H9 (cell line): ENCODE measurements at regions not wholly inside any gene's neighbourhood (a gene's known extent, or its start where the extent isn't known, plus 50 kb on each side); places are given as distances from the start of the nearest gene placed in this dataset.

Source experiments
- DNase-seq: peaks from one replicate; pipeline ENCODE4 v3.0.0-alpha.2; 2017
- H2AFZ ChIP-seq: one replicate; pipeline ENCODE4 v1.6.1; 2013; ENCODE audit warnings: mild to moderate bottlenecking, low read length, control low read depth, moderate library complexity
- H2AK5ac ChIP-seq: 2 replicates; pipeline ENCODE4 v1.6.1; 2013; ENCODE audit warnings: low read length, control low read depth, mixed read lengths; ENCODE audit not compliant: insufficient read length
- H2BK120ac ChIP-seq: one replicate; pipeline ENCODE4 v1.6.1; 2013; ENCODE audit warnings: low read depth, mild to moderate bottlenecking, low read length, control low read depth, inconsistent platforms; ENCODE audit not compliant: poor library complexity, severe bottlenecking
- H2BK12ac ChIP-seq: 2 replicates; pipeline ENCODE4 v1.6.1; 2013; ENCODE audit warnings: low read length, control low read depth, mixed read lengths, low read depth; ENCODE audit not compliant: insufficient read length
- H2BK15ac ChIP-seq: 2 replicates; pipeline ENCODE4 v1.6.1; 2013; ENCODE audit warnings: low read depth, low read length, control low read depth
- H2BK20ac ChIP-seq: one replicate; pipeline ENCODE4 v1.6.1; 2013; ENCODE audit warnings: low read depth, mild to moderate bottlenecking, low read length, control low read depth, inconsistent platforms; ENCODE audit not compliant: poor library complexity, severe bottlenecking
- H2BK5ac ChIP-seq: 2 replicates; pipeline ENCODE4 v1.6.1; 2013; ENCODE audit warnings: low read length, control low read depth, mixed read lengths; ENCODE audit not compliant: insufficient read length
- H3K14ac ChIP-seq: 2 replicates; pipeline ENCODE4 v1.6.1; 2013; ENCODE audit warnings: low read length, control low read depth; ENCODE audit not compliant: insufficient read depth
- H3K18ac ChIP-seq: 2 replicates; pipeline ENCODE4 v1.6.1; 2013; ENCODE audit warnings: low read depth, mild to moderate bottlenecking, mixed read lengths, low read length, control low read depth; ENCODE audit not compliant: insufficient read length
- H3K23ac ChIP-seq: 2 replicates; pipeline ENCODE4 v1.6.1; 2013; ENCODE audit warnings: low read length, control low read depth, mixed read lengths, low read depth; ENCODE audit not compliant: insufficient read length
- H3K23me2 ChIP-seq: 2 replicates; pipeline ENCODE4 v1.6.1; 2013; ENCODE audit warnings: low read depth, mild to moderate bottlenecking, mixed read lengths, low read length, control low read depth; ENCODE audit not compliant: insufficient read length, poor library complexity, severe bottlenecking
- H3K27ac ChIP-seq: 2 replicates; pipeline ENCODE4 v1.5.1; 2013; ENCODE audit warnings: low read length, control low read depth, mixed read lengths, low read depth; ENCODE audit not compliant: insufficient read length
- H3K27me3 ChIP-seq: 2 replicates; pipeline ENCODE4 v1.6.1; 2013; ENCODE audit warnings: low read length, control low read depth, inconsistent platforms; ENCODE audit not compliant: insufficient read depth
- H3K4ac ChIP-seq: 2 replicates; pipeline ENCODE4 v1.6.1; 2013; ENCODE audit warnings: low read depth, mild to moderate bottlenecking, control low read depth, inconsistent platforms, low read length, moderate library complexity
- H3K4me1 ChIP-seq: 2 replicates; pipeline ENCODE4 v1.6.1; 2013; ENCODE audit warnings: low read length, control low read depth, inconsistent platforms; ENCODE audit not compliant: insufficient read depth
- H3K4me2 ChIP-seq: 2 replicates; pipeline ENCODE4 v1.6.1; 2013; ENCODE audit warnings: low read length, control low read depth, mixed read lengths; ENCODE audit not compliant: insufficient read length, insufficient read depth
- H3K56ac ChIP-seq: 2 replicates; pipeline ENCODE4 v1.6.1; 2013; ENCODE audit warnings: low read depth, mild to moderate bottlenecking, mixed read lengths, low read length, control low read depth; ENCODE audit not compliant: insufficient read length
- H3K79me1 ChIP-seq: 2 replicates; pipeline ENCODE4 v1.6.1; 2013; ENCODE audit warnings: low read depth, mild to moderate bottlenecking, moderate library complexity, low read length, control low read depth, inconsistent platforms; ENCODE audit not compliant: insufficient read depth, poor library complexity, severe bottlenecking
- H3K79me2 ChIP-seq: 2 replicates; pipeline ENCODE4 v1.6.1; 2013; ENCODE audit warnings: low read length, control low read depth, inconsistent platforms; ENCODE audit not compliant: insufficient read depth
- H3K9ac ChIP-seq: 2 replicates; pipeline ENCODE4 v1.6.1; 2013; ENCODE audit warnings: low read length, control low read depth, mixed read lengths; ENCODE audit not compliant: insufficient read length; ENCODE audit errors: extremely low read depth
- H3K9me3 ChIP-seq: one replicate; pipeline ENCODE4 v1.6.1; 2013; ENCODE audit warnings: low read depth, low read length, inconsistent platforms; ENCODE audit not compliant: control insufficient read depth
- H3T11ph ChIP-seq: one replicate; pipeline ENCODE4 v1.6.1; 2013; ENCODE audit warnings: mild to moderate bottlenecking, low read length, control low read depth, inconsistent platforms
- H4K20me1 ChIP-seq: one replicate; pipeline ENCODE4 v1.6.1; 2013; ENCODE audit not compliant: control insufficient read depth, insufficient read length, insufficient read depth
- H4K5ac ChIP-seq: 2 replicates; pipeline ENCODE4 v1.6.1; 2013; ENCODE audit warnings: low read depth, mild to moderate bottlenecking, mixed read lengths, low read length, control low read depth; ENCODE audit not compliant: insufficient read length
- H4K8ac ChIP-seq: replicated peaks from 2 replicates; pipeline ENCODE4 v1.6.1; 2013; ENCODE audit warnings: low read length, control low read depth, mixed read lengths, low read depth; ENCODE audit not compliant: insufficient read length
- H4K91ac ChIP-seq: 2 replicates; pipeline ENCODE4 v1.6.1; 2013; ENCODE audit warnings: low read depth, mild to moderate bottlenecking, moderate library complexity, mixed read lengths, low read length, control low read depth; ENCODE audit not compliant: insufficient read length
- H3K27ac Mint-ChIP-seq, 3 experiments: 2 replicates in 2 of 3; 3 replicates in 1 of 3; pipeline ENCODE4 v1.8.0; 2020 to 2021; ENCODE audit warnings: mixed read lengths in 3 of 3, mild to moderate bottlenecking in 1 of 3, moderate library complexity in 1 of 3
- H3K27me3 Mint-ChIP-seq: 2 replicates; pipeline ENCODE4 v1.8.0; 2021; ENCODE audit warnings: low read depth, mild to moderate bottlenecking, moderate library complexity, mixed read lengths
- H3K36me3 Mint-ChIP-seq, 3 experiments: 2 replicates in 2 of 3; 3 replicates in 1 of 3; pipeline ENCODE4 v1.8.0; 2020 to 2021; ENCODE audit warnings: low read depth in 3 of 3, mixed read lengths in 3 of 3; ENCODE audit not compliant: insufficient read depth in 1 of 3
- H3K4me1 Mint-ChIP-seq, 2 experiments: 2 replicates each; pipeline ENCODE4 v1.8.0; 2020; ENCODE audit warnings: mixed read lengths in 2 of 2
- H3K4me3 Mint-ChIP-seq, 2 experiments: 2 replicates in 1 of 2; 3 replicates in 1 of 2; pipeline ENCODE4 v1.8.0; 2020 to 2021; ENCODE audit warnings: mild to moderate bottlenecking in 2 of 2, mixed read lengths in 2 of 2, moderate library complexity in 1 of 2
- H3K9me3 Mint-ChIP-seq, 2 experiments: 2 replicates in 1 of 2; 3 replicates in 1 of 2; pipeline ENCODE4 v1.8.0; 2020; ENCODE audit warnings: mild to moderate bottlenecking in 2 of 2, mixed read lengths in 2 of 2, moderate library complexity in 1 of 2
- CTCF ChIP-seq: fragments of 200-600 bp; sonication (generic); conservative IDR thresholded peaks from 3 replicates; pipeline ENCODE4 v1.8.0; 2021; ENCODE audit warnings: antibody characterized with exemption, mild to moderate bottlenecking
- WGBS: extraction: QIAGEN DNeasy Blood & Tissue Kit; methylation state at CpG from one replicate; pipeline ENCODE4 v1.1.7; 2013; ENCODE audit warnings: missing lambda C conversion rate, low lambda C conversion rate, mixed read lengths; ENCODE audit not compliant: insufficient read length; ENCODE audit errors: extremely low coverage; 5-methylcytosine and 5-hydroxymethylcytosine counted together

GRCh38 chr10:125247576-125247975 is 87.2 kb upstream of the CTBP2 start:
- no peak overlapping the region for H4K91ac ChIP-seq
- no peak overlapping the region for H3K18ac ChIP-seq
- no peak overlapping the region for H3K27ac Mint-ChIP-seq
- no peak overlapping the region for H2AFZ ChIP-seq
- no peak overlapping the region for H3K4ac ChIP-seq
- peaks cover 9 to 12% of the 10 kb centered on the region in 2 experiments; a peak in 4 of 5 replicates for H3K9me3 Mint-ChIP-seq
- H3K79me2 ChIP-seq = no peaks in the 10 kb centered on the region
- no peak overlapping the region for H2AK5ac ChIP-seq
- no peak overlapping the region for H3K23ac ChIP-seq
- no peak overlapping the region for H2BK12ac ChIP-seq
- no peak overlapping the region for H4K8ac ChIP-seq
- H2BK120ac ChIP-seq = no peak overlapping the region
- H3K14ac ChIP-seq = no peak overlapping the region
- H3K56ac ChIP-seq = no peak overlapping the region
- no peak overlapping the region for H3K4me2 ChIP-seq
- peaks cover 0 to 6% (median 4%) of the 10 kb centered on the region in 3 experiments; a peak in 3 of 7 replicates for H3K36me3 Mint-ChIP-seq
- H2BK20ac ChIP-seq = no peak overlapping the region
- DNase-seq = no peak
- no peaks in the 10 kb centered on the region for H3K4me1 ChIP-seq
- no peaks in the 10 kb centered on the region for H3K9me3 ChIP-seq
- peaks cover 19% of the 10 kb centered on the region for H3K27me3 Mint-ChIP-seq
- no peaks in the 10 kb centered on the region for H3K27me3 ChIP-seq
- no peak overlapping the region for H3T11ph ChIP-seq
- WGBS = no CpG with 5 or more reads among the region's 8 CpGs
- H3K79me1 ChIP-seq = no peaks in the 10 kb centered on the region
- no peak overlapping the region for H3K4me3 Mint-ChIP-seq
- H4K5ac ChIP-seq = no peak overlapping the region
- H3K27ac ChIP-seq = no peak overlapping the region
- no peak overlapping the region for H3K9ac ChIP-seq
- H3K4me1 Mint-ChIP-seq = no peaks in the 10 kb centered on the region
- no peaks in the 10 kb centered on the region for H3K23me2 ChIP-seq
- H2BK15ac ChIP-seq = no peak overlapping the region
- H4K20me1 ChIP-seq = no peaks in the 10 kb centered on the region
- TF ChIP-seq CTCF = no peak
- H2BK5ac ChIP-seq = no peak overlapping the region
